K562 (cell line): ENCODE measurements at regions not wholly inside any gene's neighbourhood (a gene's known extent, or its start where the extent isn't known, plus 50 kb on each side); places are given as distances from the start of the nearest gene placed in this dataset.

ENCODE experiments used
- CHD1 ChIP-seq: fragments of 200-600 bp; sonication (generic); IDR thresholded peaks from one replicate; pipeline ENCODE4 v1.6.1; 2012; ENCODE audit warnings: mild to moderate bottlenecking, moderate library complexity, low read length, inconsistent platforms
- NFXL1 ChIP-seq: fragments of 450-650 bp; formaldehyde crosslinking; IDR thresholded peaks from 2 replicates; pipeline ENCODE4 v1.4.0; 2021; ENCODE audit warnings: mild to moderate bottlenecking
- POLR2A ChIP-seq: fragments of 450-650 bp; conservative IDR thresholded peaks from 2 replicates; pipeline ENCODE4 v1.6.1; 2016
- TBP ChIP-seq: optimal IDR thresholded peaks from 2 replicates; pipeline ENCODE3; 2011; ENCODE audit warnings: low read depth, low read length, improper control_type of control experiment
- ZFP1 ChIP-seq: fragments of 450-650 bp; formaldehyde crosslinking; IDR thresholded peaks from 2 replicates; pipeline ENCODE4 v1.4.0; 2020; ENCODE audit warnings: mild to moderate bottlenecking, mixed read lengths
- ZNF274 ChIP-seq: IDR thresholded peaks from 2 replicates; pipeline ENCODE4 v1.6.1; 2011; ENCODE audit warnings: low read depth, mild to moderate bottlenecking, low read length, moderate library complexity, borderline replicate concordance
- ZNF398 ChIP-seq: fragments of 250-450 bp; sonication (Bioruptor Pico); IDR thresholded peaks from 2 replicates; pipeline ENCODE4 v1.8.0; 2021; ENCODE audit warnings: moderate library complexity, mild to moderate bottlenecking, inconsistent platforms
- TF ChIP-seq, protein P1 (sequence below): sonication (generic); formaldehyde crosslinking; IDR thresholded peaks from 2 replicates; pipeline ENCODE4 v1.8.1; 2023; ENCODE audit warnings: mild to moderate bottlenecking, missing genetic modification reagents
- TF ChIP-seq, protein P2 (sequence below): fragments of 450-650 bp; IDR thresholded peaks from 2 replicates; pipeline ENCODE4 v1.6.1; 2016; ENCODE audit warnings: missing biosample characterization, missing genetic modification characterization

- no peak for TF ChIP-seq ZNF398
- TF ChIP-seq ZFP1 (CRISPR knock-in tag): no peak
- TF ChIP-seq, protein P1, sequence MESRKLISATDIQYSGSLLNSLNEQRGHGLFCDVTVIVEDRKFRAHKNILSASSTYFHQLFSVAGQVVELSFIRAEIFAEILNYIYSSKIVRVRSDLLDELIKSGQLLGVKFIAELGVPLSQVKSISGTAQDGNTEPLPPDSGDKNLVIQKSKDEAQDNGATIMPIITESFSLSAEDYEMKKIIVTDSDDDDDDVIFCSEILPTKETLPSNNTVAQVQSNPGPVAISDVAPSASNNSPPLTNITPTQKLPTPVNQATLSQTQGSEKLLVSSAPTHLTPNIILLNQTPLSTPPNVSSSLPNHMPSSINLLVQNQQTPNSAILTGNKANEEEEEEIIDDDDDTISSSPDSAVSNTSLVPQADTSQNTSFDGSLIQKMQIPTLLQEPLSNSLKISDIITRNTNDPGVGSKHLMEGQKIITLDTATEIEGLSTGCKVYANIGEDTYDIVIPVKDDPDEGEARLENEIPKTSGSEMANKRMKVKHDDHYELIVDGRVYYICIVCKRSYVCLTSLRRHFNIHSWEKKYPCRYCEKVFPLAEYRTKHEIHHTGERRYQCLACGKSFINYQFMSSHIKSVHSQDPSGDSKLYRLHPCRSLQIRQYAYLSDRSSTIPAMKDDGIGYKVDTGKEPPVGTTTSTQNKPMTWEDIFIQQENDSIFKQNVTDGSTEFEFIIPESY (CRISPR knock-in tag): no peak
- TF ChIP-seq, protein P2, sequence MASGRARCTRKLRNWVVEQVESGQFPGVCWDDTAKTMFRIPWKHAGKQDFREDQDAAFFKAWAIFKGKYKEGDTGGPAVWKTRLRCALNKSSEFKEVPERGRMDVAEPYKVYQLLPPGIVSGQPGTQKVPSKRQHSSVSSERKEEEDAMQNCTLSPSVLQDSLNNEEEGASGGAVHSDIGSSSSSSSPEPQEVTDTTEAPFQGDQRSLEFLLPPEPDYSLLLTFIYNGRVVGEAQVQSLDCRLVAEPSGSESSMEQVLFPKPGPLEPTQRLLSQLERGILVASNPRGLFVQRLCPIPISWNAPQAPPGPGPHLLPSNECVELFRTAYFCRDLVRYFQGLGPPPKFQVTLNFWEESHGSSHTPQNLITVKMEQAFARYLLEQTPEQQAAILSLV: no peak
- TF ChIP-seq CHD1: no peak
- no peak for TF ChIP-seq ZNF274
- no peak for TF ChIP-seq TBP
- TF ChIP-seq POLR2A: no peak
- no peak for TF ChIP-seq NFXL1
These were observed 57.2 kb upstream of the MAML3 start for GRCh38 chr4:140211161-140211560.
